Ishikawa (cell line): ENCODE measurements at regions not wholly inside any gene's neighbourhood (a gene's known extent, or its start where the extent isn't known, plus 50 kb on each side); places are given as distances from the start of the nearest gene placed in this dataset.

Source experiments
- CEBPB ChIP-seq: IDR thresholded peaks from 2 replicates; pipeline ENCODE4 v1.6.1; 2012
- CREB1 ChIP-seq: IDR thresholded peaks from 2 replicates; pipeline ENCODE4 v1.6.1; 2012; ENCODE audit warnings: low read depth
- EGR1 ChIP-seq: IDR thresholded peaks from 2 replicates; pipeline ENCODE4 v1.6.1; 2012
- EP300 ChIP-seq: IDR thresholded peaks from 2 replicates; pipeline ENCODE4 v1.6.1; 2012; ENCODE audit warnings: borderline replicate concordance
- FOXM1 ChIP-seq: IDR thresholded peaks from 2 replicates; pipeline ENCODE4 v1.6.1; 2012; ENCODE audit warnings: low read depth, borderline replicate concordance
- NFIC ChIP-seq: IDR thresholded peaks from 2 replicates; pipeline ENCODE4 v1.6.1; 2012
- RAD21 ChIP-seq: IDR thresholded peaks from 2 replicates; pipeline ENCODE4 v1.6.1; 2012; ENCODE audit warnings: low read depth
- TAF1 ChIP-seq: IDR thresholded peaks from 2 replicates; pipeline ENCODE4 v1.6.1; 2012; ENCODE audit warnings: low read depth, mild to moderate bottlenecking
- TCF12 ChIP-seq: IDR thresholded peaks from 2 replicates; pipeline ENCODE4 v1.6.1; 2012; ENCODE audit warnings: low read depth
- TEAD4 ChIP-seq: IDR thresholded peaks from 2 replicates; pipeline ENCODE4 v1.6.1; 2012
- YY1 ChIP-seq: IDR thresholded peaks from 2 replicates; pipeline ENCODE4 v1.6.1; 2012; ENCODE audit warnings: low read depth
- TF ChIP-seq, protein P1 (sequence below): IDR thresholded peaks from 2 replicates; pipeline ENCODE4 v1.6.1; 2012
- TF ChIP-seq, protein P2 (sequence below): IDR thresholded peaks from 2 replicates; pipeline ENCODE4 v1.6.1; 2012; ENCODE audit warnings: low read depth, mild to moderate bottlenecking
- TF ChIP-seq, protein P3 (sequence below): IDR thresholded peaks from 2 replicates; pipeline ENCODE4 v1.6.1; 2012

DNA sequence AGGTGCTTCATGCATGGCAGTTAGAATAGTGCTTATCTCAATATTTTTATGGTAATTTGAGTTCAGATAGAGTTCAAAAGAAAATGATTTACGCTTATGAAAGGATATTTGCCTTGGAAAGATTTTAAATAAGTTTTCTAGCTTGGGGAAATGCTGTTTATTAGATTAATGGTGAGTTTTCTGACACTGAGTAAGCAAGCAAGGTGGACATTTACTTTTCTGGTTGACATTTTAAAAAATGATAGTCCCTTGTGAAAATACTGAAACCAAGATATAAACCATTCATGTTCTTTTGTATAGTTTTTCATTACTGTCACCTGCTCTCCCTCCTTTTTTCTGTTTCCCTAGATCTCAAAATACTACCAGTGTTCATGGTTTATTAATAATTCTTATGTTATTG is 1034.8 kb upstream of the SPRY2 start:
- no peak for TF ChIP-seq NFIC
- TF ChIP-seq TCF12, result no peak
- TF ChIP-seq FOXM1, result no peak
- no peak for TF ChIP-seq RAD21
- TF ChIP-seq TAF1, result no peak
- TF ChIP-seq, protein P1, sequence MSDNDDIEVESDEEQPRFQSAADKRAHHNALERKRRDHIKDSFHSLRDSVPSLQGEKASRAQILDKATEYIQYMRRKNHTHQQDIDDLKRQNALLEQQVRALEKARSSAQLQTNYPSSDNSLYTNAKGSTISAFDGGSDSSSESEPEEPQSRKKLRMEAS, result no peak
- TF ChIP-seq EP300, result no peak
- no peak for TF ChIP-seq YY1
- TF ChIP-seq, protein P2, sequence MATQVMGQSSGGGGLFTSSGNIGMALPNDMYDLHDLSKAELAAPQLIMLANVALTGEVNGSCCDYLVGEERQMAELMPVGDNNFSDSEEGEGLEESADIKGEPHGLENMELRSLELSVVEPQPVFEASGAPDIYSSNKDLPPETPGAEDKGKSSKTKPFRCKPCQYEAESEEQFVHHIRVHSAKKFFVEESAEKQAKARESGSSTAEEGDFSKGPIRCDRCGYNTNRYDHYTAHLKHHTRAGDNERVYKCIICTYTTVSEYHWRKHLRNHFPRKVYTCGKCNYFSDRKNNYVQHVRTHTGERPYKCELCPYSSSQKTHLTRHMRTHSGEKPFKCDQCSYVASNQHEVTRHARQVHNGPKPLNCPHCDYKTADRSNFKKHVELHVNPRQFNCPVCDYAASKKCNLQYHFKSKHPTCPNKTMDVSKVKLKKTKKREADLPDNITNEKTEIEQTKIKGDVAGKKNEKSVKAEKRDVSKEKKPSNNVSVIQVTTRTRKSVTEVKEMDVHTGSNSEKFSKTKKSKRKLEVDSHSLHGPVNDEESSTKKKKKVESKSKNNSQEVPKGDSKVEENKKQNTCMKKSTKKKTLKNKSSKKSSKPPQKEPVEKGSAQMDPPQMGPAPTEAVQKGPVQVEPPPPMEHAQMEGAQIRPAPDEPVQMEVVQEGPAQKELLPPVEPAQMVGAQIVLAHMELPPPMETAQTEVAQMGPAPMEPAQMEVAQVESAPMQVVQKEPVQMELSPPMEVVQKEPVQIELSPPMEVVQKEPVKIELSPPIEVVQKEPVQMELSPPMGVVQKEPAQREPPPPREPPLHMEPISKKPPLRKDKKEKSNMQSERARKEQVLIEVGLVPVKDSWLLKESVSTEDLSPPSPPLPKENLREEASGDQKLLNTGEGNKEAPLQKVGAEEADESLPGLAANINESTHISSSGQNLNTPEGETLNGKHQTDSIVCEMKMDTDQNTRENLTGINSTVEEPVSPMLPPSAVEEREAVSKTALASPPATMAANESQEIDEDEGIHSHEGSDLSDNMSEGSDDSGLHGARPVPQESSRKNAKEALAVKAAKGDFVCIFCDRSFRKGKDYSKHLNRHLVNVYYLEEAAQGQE, result no peak
- TF ChIP-seq CREB1, result no peak
- TF ChIP-seq CEBPB, result no peak
- TF ChIP-seq, protein P3, sequence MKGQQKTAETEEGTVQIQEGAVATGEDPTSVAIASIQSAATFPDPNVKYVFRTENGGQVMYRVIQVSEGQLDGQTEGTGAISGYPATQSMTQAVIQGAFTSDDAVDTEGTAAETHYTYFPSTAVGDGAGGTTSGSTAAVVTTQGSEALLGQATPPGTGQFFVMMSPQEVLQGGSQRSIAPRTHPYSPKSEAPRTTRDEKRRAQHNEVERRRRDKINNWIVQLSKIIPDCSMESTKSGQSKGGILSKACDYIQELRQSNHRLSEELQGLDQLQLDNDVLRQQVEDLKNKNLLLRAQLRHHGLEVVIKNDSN, result no peak
- TF ChIP-seq TEAD4, result no peak
- no peak for TF ChIP-seq EGR1
